ENCODE measurements at regions not wholly inside any gene's neighbourhood (a gene's known extent, or its start where the extent isn't known, plus 50 kb on each side); places are given as distances from the start of the nearest gene placed in this dataset.

DNA sequence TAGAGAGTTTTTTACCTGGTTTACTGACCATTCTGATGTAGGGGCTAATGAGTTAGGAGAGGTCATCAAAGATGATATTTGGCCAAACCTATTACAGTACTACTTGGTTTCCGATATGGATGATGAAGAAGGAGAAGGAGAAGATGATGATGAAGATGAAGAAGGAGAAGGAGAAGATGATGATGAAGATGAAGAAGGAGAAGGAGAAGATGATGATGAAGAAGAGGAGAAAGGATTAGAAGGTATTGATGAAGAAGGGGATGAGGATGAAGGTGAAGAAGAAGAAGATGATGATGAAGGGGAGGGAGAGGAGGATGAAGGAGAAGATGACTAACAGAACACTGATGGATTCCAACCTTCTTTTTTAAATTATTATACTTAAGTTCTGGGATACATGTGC, 196.6 kb downstream of the TMX1 start:
- Histone ChIP-seq H2AFZ (ENCODE audit: low read depth, low read length) (no peak overlapping the region), H3K4me3 (ENCODE audit: low read length) (no peak overlapping the region), H3K27ac (ENCODE audit: low read length) (no peak overlapping the region), H3K9me3 (ENCODE audit: low read length) (no peaks in the 10 kb centered on the region), H3K9me2 (ENCODE audit: insufficient read depth, low read length) (no peaks in the 10 kb centered on the region), H3K9ac (ENCODE audit: low read length) (no peak overlapping the region), H3F3A (ENCODE audit: insufficient read depth, low read length, poor library complexity, severe bottlenecking) (no peaks in the 10 kb centered on the region), H3K36me3 (ENCODE audit: insufficient read depth, low read length) (no peaks in the 10 kb centered on the region), H3K79me2 (replicated peaks; ENCODE audit: insufficient read depth, low read length) (no peaks in the 10 kb centered on the region), H3K4me2 (ENCODE audit: low read length) (no peak overlapping the region), H4K20me1 (ENCODE audit: insufficient read depth) (no peaks in the 10 kb centered on the region), H3K27me3 (ENCODE audit: insufficient read depth, low read depth, low read length) (no peaks in the 10 kb centered on the region)
- no peak for TF ChIP-seq TAF1 (IDR thresholded peaks at IDR 0.05; ENCODE audit: low read depth)
- TF ChIP-seq, protein P1, sequence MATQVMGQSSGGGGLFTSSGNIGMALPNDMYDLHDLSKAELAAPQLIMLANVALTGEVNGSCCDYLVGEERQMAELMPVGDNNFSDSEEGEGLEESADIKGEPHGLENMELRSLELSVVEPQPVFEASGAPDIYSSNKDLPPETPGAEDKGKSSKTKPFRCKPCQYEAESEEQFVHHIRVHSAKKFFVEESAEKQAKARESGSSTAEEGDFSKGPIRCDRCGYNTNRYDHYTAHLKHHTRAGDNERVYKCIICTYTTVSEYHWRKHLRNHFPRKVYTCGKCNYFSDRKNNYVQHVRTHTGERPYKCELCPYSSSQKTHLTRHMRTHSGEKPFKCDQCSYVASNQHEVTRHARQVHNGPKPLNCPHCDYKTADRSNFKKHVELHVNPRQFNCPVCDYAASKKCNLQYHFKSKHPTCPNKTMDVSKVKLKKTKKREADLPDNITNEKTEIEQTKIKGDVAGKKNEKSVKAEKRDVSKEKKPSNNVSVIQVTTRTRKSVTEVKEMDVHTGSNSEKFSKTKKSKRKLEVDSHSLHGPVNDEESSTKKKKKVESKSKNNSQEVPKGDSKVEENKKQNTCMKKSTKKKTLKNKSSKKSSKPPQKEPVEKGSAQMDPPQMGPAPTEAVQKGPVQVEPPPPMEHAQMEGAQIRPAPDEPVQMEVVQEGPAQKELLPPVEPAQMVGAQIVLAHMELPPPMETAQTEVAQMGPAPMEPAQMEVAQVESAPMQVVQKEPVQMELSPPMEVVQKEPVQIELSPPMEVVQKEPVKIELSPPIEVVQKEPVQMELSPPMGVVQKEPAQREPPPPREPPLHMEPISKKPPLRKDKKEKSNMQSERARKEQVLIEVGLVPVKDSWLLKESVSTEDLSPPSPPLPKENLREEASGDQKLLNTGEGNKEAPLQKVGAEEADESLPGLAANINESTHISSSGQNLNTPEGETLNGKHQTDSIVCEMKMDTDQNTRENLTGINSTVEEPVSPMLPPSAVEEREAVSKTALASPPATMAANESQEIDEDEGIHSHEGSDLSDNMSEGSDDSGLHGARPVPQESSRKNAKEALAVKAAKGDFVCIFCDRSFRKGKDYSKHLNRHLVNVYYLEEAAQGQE (IDR thresholded peaks at IDR 0.05; ENCODE audit: borderline replicate concordance) = no peak
- TF ChIP-seq MXI1 (conservative IDR thresholded peaks at IDR 0.05; ENCODE audit: poor library complexity, severe bottlenecking) = no peak
- no peak for TF ChIP-seq EP300 (conservative IDR thresholded peaks at IDR 0.05; ENCODE audit: poor library complexity, severe bottlenecking)
- no peak for TF ChIP-seq SMC3 (conservative IDR thresholded peaks at IDR 0.05; ENCODE audit: poor library complexity)
- no peak for TF ChIP-seq POLR2AphosphoS5 (IDR thresholded peaks at IDR 0.05)
- TF ChIP-seq RAD21 (conservative IDR thresholded peaks at IDR 0.05) = no peak
- TF ChIP-seq EZH2 (IDR thresholded peaks at IDR 0.05; ENCODE audit: borderline replicate concordance, insufficient read depth, low read length, poor library complexity, severe bottlenecking) = no peak
- TF ChIP-seq, protein P2, sequence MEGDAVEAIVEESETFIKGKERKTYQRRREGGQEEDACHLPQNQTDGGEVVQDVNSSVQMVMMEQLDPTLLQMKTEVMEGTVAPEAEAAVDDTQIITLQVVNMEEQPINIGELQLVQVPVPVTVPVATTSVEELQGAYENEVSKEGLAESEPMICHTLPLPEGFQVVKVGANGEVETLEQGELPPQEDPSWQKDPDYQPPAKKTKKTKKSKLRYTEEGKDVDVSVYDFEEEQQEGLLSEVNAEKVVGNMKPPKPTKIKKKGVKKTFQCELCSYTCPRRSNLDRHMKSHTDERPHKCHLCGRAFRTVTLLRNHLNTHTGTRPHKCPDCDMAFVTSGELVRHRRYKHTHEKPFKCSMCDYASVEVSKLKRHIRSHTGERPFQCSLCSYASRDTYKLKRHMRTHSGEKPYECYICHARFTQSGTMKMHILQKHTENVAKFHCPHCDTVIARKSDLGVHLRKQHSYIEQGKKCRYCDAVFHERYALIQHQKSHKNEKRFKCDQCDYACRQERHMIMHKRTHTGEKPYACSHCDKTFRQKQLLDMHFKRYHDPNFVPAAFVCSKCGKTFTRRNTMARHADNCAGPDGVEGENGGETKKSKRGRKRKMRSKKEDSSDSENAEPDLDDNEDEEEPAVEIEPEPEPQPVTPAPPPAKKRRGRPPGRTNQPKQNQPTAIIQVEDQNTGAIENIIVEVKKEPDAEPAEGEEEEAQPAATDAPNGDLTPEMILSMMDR (IDR thresholded peaks at IDR 0.05; ENCODE audit: poor library complexity, severe bottlenecking) = no peak

DNA sequence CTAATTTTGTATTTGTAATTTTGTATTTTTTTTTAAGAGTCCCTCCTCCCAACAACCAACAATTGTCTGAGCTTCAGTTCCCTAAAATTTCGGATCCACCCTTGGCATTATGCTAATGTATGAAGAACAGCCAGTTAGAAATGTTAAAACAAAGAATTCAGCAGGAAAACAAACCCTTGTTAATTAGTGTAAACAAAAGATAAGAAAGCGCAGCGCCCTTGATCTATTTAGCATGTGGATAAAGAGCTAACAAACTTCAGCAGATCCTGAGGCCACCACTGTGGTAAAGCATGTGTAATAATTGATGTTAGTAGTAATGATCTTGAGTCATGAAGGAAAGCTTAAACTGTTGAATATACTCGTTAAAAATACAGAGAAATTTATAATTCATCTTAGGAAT, 199.8 kb downstream of the TMX1 start:
- no peaks in the 10 kb centered on the region for H3K36me3 ChIP-seq (ENCODE audit: insufficient read depth, low read length)
- H3K27ac ChIP-seq (ENCODE audit: low read length) = no peak overlapping the region
- H3K4me2 ChIP-seq (ENCODE audit: low read length) = no peak overlapping the region
- no peak for TF ChIP-seq MXI1 (conservative IDR thresholded peaks at IDR 0.05; ENCODE audit: poor library complexity, severe bottlenecking)
- no peak for TF ChIP-seq EP300 (conservative IDR thresholded peaks at IDR 0.05; ENCODE audit: poor library complexity, severe bottlenecking)
- no peak for TF ChIP-seq RAD21 (conservative IDR thresholded peaks at IDR 0.05)
- no peak for TF ChIP-seq TAF1 (IDR thresholded peaks at IDR 0.05; ENCODE audit: low read depth)
- no peak for TF ChIP-seq EZH2 (IDR thresholded peaks at IDR 0.05; ENCODE audit: borderline replicate concordance, insufficient read depth, low read length, poor library complexity, severe bottlenecking)
- TF ChIP-seq, protein P2 (IDR thresholded peaks at IDR 0.05; ENCODE audit: poor library complexity, severe bottlenecking) = no peak
- TF ChIP-seq, protein P1 (IDR thresholded peaks at IDR 0.05; ENCODE audit: borderline replicate concordance) = no peak
- TF ChIP-seq SMC3 (conservative IDR thresholded peaks at IDR 0.05; ENCODE audit: poor library complexity) = no peak
- TF ChIP-seq POLR2AphosphoS5 (IDR thresholded peaks at IDR 0.05) = no peak
- no peaks in the 10 kb centered on the region for H3F3A ChIP-seq (ENCODE audit: insufficient read depth, low read length, poor library complexity, severe bottlenecking)
- no peaks in the 10 kb centered on the region for H3K27me3 ChIP-seq (ENCODE audit: insufficient read depth, low read depth, low read length)
- no peaks in the 10 kb centered on the region for H4K20me1 ChIP-seq (ENCODE audit: insufficient read depth)
- H3K9me3 ChIP-seq (ENCODE audit: low read length) = no peaks in the 10 kb centered on the region
- no peak overlapping the region for H3K4me3 ChIP-seq (ENCODE audit: low read length)
- no peak overlapping the region for H3K9ac ChIP-seq (ENCODE audit: low read length)
- H3K79me2 ChIP-seq (replicated peaks; ENCODE audit: insufficient read depth, low read length) = no peaks in the 10 kb centered on the region
- no peaks in the 10 kb centered on the region for H3K9me2 ChIP-seq (ENCODE audit: insufficient read depth, low read length)
- H2AFZ ChIP-seq (ENCODE audit: low read depth, low read length) = no peak overlapping the region
